ENCODE measurements at regions not wholly inside any gene's neighbourhood (a gene's known extent, or its start where the extent isn't known, plus 50 kb on each side); places are given as distances from the start of the nearest gene placed in this dataset.

GRCh38 chr19:32138416-32138815, 207.0 kb upstream of the ZNF507 start:
- TF ChIP-seq, protein P1, sequence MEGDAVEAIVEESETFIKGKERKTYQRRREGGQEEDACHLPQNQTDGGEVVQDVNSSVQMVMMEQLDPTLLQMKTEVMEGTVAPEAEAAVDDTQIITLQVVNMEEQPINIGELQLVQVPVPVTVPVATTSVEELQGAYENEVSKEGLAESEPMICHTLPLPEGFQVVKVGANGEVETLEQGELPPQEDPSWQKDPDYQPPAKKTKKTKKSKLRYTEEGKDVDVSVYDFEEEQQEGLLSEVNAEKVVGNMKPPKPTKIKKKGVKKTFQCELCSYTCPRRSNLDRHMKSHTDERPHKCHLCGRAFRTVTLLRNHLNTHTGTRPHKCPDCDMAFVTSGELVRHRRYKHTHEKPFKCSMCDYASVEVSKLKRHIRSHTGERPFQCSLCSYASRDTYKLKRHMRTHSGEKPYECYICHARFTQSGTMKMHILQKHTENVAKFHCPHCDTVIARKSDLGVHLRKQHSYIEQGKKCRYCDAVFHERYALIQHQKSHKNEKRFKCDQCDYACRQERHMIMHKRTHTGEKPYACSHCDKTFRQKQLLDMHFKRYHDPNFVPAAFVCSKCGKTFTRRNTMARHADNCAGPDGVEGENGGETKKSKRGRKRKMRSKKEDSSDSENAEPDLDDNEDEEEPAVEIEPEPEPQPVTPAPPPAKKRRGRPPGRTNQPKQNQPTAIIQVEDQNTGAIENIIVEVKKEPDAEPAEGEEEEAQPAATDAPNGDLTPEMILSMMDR (optimal IDR thresholded peaks at IDR 0.05 in 1 of 3, IDR thresholded peaks at IDR 0.05 in 1 of 3, conservative IDR thresholded peaks at IDR 0.05 in 1 of 3; ENCODE audit: extremely low read depth in 1 of 3, insufficient read depth in 2 of 3, low read length in 3 of 3): no peak
- TF ChIP-seq EZH2 (IDR thresholded peaks at IDR 0.05; ENCODE audit: low read length): no peak

Measured in keratinocyte (primary cell).